ENCODE measurements at regions not wholly inside any gene's neighbourhood (a gene's known extent, or its start where the extent isn't known, plus 50 kb on each side); places are given as distances from the start of the nearest gene placed in this dataset.
"Not testable (repeated sequence)": the region's sequence is repeated elsewhere in the genome, so short reads cannot be mapped to it uniquely, and the experiment has no call there.

DNA sequence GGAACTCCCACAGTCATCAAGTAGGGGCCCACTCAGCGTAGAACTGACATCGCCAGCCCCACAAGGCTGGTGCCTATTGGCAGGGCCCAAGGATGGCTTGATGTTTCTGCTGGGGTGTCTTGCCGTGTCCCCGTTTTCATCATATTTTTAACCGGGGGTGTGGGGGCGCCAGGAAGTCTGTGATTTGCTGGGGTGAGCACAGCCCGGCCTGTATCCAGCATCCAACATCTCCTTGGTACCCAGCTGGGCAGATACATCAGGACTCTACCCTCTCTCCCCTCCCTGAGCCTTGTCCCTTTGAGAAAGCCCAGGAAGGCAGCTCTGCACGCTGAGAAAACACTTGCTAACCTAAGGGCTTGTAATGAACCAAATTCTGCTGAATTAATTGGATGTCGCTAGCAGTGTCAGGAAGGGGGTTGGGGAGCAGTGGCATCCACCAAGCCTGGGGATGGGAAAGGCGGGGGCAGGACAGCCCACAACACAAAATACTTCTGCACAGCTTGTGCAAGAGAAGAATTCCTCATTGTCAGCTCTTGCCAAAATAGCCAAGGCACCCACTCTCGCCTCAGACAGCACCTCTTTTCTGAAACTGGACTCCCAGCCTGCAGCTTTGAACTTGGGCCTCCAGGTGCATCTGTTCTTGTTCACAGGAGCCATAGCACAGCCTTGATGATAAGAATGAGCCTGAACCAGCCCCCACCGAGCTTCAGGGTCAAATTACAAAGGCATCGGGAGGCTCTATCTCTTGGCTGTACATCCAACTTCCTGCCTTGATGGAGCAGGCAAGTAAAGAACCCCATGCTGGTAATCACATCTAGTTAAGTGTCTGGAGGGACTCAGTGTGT, 63.7 kb upstream of the LYRM9 start:
- TF ChIP-seq, protein P1, sequence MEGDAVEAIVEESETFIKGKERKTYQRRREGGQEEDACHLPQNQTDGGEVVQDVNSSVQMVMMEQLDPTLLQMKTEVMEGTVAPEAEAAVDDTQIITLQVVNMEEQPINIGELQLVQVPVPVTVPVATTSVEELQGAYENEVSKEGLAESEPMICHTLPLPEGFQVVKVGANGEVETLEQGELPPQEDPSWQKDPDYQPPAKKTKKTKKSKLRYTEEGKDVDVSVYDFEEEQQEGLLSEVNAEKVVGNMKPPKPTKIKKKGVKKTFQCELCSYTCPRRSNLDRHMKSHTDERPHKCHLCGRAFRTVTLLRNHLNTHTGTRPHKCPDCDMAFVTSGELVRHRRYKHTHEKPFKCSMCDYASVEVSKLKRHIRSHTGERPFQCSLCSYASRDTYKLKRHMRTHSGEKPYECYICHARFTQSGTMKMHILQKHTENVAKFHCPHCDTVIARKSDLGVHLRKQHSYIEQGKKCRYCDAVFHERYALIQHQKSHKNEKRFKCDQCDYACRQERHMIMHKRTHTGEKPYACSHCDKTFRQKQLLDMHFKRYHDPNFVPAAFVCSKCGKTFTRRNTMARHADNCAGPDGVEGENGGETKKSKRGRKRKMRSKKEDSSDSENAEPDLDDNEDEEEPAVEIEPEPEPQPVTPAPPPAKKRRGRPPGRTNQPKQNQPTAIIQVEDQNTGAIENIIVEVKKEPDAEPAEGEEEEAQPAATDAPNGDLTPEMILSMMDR (IDR thresholded peaks at IDR 0.05; ENCODE audit: low read depth, low read length): no peak
- Histone ChIP-seq H3K9me3 (ENCODE audit: low read depth) (no peaks in the 10 kb centered on the region), H3K36me3 (no peaks in the 10 kb centered on the region), H3K4me1 (ENCODE audit: low read depth) (peaks cover 47% of the 10 kb centered on the region), H3K4me3 (no peak overlapping the region), H3K27ac (peak overlapping the region; percentile 3), H3K27me3 (no peaks in the 10 kb centered on the region)
- peak; percentile 63 for DNase-seq (ENCODE audit: low read depth in 1 of 2, low spot score in 1 of 2)

DNA sequence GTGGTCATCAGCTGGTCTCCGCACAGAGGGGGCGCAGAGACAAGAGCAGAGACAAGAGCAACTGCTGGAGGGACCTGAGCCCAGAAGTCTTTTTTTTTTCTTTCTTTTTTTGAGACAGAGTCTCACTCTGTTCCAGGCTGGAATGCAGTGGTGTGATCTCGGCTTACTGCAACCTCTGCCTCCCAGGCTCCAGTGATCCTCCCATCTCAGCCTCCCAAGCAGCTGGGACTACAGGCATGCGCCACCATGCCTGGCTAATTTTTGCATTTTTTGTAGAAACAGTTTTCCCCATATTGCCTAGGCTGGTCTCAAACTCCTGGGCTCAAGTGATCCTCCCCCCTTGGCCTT, 64.3 kb upstream of the LYRM9 start:
- not testable (repeated sequence) for H3K9me3 ChIP-seq (ENCODE audit: low read depth); H3K4me3 ChIP-seq; H3K27me3 ChIP-seq; DNase-seq (ENCODE audit: low read depth in 1 of 2, low spot score in 1 of 2); H3K36me3 ChIP-seq
- H3K27ac ChIP-seq: peak overlapping the region; percentile 3
- peaks cover 46% of the 10 kb centered on the region for H3K4me1 ChIP-seq (ENCODE audit: low read depth)

DNA sequence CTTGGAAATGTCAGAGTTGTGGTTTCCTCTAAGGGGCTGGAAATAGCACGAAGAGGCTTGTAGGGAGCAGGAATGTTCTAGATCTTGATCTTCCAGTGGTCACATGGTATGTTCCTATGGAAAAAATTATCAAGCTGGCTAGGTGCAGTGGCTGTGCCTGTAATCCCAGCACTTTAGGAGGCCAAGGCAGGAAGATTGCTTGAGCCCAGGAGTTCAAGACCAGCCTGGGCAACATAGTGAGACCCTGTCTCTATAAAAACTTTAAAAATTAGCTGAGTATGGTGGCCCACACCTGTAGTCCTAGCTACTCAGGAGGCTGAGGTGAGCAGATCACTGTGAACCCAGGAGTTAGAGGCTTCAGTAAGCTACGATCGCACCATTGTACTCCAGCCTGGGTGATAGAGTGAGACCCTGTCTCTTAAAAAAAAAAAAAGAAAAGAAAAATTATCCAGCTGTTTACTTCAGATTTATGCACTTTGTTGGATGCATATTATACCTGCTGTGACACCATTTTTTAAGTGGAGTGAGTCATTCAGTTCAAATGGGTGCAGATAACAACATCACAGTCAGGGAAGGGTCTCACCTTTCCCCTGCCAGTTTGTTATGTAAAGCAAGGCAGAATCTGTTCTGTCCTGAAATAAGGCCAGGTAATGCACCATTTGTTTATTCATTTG, 65.7 kb upstream of the LYRM9 start:
- H3K27ac ChIP-seq: no peak overlapping the region
- H3K4me1 ChIP-seq (ENCODE audit: low read depth): peaks cover 43% of the 10 kb centered on the region
- no peaks in the 10 kb centered on the region for H3K9me3 ChIP-seq (ENCODE audit: low read depth)
- H3K36me3 ChIP-seq: no peaks in the 10 kb centered on the region
- H3K27me3 ChIP-seq: no peaks in the 10 kb centered on the region
- no peak for DNase-seq (ENCODE audit: low read depth in 1 of 2, low spot score in 1 of 2)
- TF ChIP-seq, protein P1 (IDR thresholded peaks at IDR 0.05; ENCODE audit: low read depth, low read length): no peak
- H3K4me3 ChIP-seq: no peak overlapping the region

DNA sequence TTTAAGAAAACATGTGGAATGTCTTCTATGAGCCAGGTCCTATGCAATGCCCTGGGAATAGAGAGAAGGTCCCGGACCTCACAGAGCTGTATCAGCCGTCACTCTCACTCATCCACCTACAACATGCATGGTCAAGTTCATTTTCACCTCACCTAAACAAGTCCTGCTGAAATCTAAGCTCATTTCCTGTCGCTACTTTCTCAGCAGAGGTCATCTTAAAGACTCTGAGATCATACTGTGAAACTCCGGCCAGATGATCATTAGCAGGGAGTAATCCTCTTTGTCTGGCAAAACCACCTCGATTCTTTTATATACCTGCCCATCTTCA, 66.2 kb upstream of the LYRM9 start:
- Histone ChIP-seq H3K36me3 (no peaks in the 10 kb centered on the region), H3K4me1 (ENCODE audit: low read depth) (peaks cover 47% of the 10 kb centered on the region), H3K4me3 (no peak overlapping the region), H3K27me3 (no peaks in the 10 kb centered on the region), H3K27ac (no peak overlapping the region), H3K9me3 (ENCODE audit: low read depth) (no peaks in the 10 kb centered on the region)
- no peak for DNase-seq (ENCODE audit: low read depth in 1 of 2, low spot score in 1 of 2)
- TF ChIP-seq, protein P1 (IDR thresholded peaks at IDR 0.05; ENCODE audit: low read depth, low read length): no peak

DNA sequence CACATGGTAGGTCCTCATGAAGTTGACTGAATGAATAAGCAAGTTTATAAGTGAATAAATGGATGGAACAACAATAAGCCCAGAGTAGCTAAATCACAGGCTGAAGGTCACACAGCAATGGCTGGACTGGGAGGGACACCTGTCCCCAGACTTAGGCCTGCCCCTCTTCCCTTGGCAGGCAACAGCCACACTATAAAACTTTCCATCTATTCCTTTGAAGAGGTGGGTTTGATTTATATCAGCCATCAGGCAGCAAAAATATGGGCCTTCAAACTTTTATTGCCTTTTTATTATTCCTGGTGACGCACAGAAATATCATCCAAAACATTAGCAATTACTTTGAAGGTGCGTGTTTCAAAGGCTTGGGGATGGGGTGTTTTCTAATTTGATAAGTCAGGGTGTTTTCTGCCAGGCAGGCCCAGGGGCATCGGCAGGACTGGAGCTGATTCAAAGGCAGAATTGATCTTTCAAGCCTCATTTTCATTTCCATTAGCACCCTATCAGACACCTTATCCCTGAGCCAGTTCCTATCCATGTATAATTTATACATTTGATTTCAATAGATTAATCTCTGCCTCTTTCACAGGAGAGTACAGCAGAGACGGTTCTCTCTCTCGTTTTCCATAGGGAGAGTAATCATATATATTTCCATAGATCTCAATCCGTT, 67.2 kb upstream of the LYRM9 start:
- DNase-seq (ENCODE audit: low read depth in 1 of 2, low spot score in 1 of 2): no peak
- Histone ChIP-seq H3K27me3 (no peaks in the 10 kb centered on the region), H3K36me3 (no peaks in the 10 kb centered on the region), H3K4me1 (ENCODE audit: low read depth) (peaks cover 46% of the 10 kb centered on the region), H3K27ac (no peak overlapping the region), H3K9me3 (ENCODE audit: low read depth) (no peaks in the 10 kb centered on the region), H3K4me3 (no peak overlapping the region)
- TF ChIP-seq, protein P1 (IDR thresholded peaks at IDR 0.05; ENCODE audit: low read depth, low read length): no peak

DNA sequence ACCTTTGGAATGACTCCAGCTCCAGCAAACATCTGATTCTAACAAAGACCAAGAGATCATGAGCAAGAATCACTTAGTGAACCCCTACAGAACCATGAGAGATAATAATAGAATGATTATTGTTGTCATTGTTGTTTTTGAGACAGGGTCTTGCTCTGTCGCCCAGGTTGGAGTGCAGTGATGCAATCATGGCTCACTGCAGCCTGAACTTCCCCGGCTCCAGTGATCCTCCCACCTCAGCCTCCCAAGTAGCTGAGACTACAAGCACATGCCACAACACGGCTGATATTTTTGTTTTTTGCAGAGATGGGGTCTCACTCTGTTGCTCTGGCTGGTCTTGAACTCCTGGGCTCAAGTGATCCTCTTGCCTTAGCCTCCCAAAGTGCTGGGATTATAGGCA, 69.4 kb upstream of the LYRM9 start:
- H3K27me3 ChIP-seq; DNase-seq (ENCODE audit: low read depth in 1 of 2, low spot score in 1 of 2); H3K36me3 ChIP-seq; H3K27ac ChIP-seq; H3K9me3 ChIP-seq (ENCODE audit: low read depth); H3K4me3 ChIP-seq: not testable (repeated sequence)
- peaks cover 30% of the 10 kb centered on the region for H3K4me1 ChIP-seq (ENCODE audit: low read depth)
